Hepatocyte (in vitro differentiated cells): ENCODE measurements at regions not wholly inside any gene's neighbourhood (a gene's known extent, or its start where the extent isn't known, plus 50 kb on each side); places are given as distances from the start of the nearest gene placed in this dataset.
"Not testable (repeated sequence)": the region's sequence is repeated elsewhere in the genome, so short reads cannot be mapped to it uniquely, and the experiment has no call there.

ENCODE experiments used
- EZH2 ChIP-seq: fragments of 200-600 bp; sonication (generic); IDR thresholded peaks from 2 replicates; pipeline ENCODE4 v1.6.1; 2016; ENCODE audit warnings: antibody characterized with exemption, mild to moderate bottlenecking, borderline replicate concordance
- TF ChIP-seq, protein P1 (sequence below): fragments of 200-600 bp; sonication (generic); IDR thresholded peaks from 2 replicates; pipeline ENCODE4 v1.5.1; 2016; ENCODE audit warnings: antibody characterized with exemption, mild to moderate bottlenecking; ENCODE audit not compliant: poor library complexity

- TF ChIP-seq, protein P1, sequence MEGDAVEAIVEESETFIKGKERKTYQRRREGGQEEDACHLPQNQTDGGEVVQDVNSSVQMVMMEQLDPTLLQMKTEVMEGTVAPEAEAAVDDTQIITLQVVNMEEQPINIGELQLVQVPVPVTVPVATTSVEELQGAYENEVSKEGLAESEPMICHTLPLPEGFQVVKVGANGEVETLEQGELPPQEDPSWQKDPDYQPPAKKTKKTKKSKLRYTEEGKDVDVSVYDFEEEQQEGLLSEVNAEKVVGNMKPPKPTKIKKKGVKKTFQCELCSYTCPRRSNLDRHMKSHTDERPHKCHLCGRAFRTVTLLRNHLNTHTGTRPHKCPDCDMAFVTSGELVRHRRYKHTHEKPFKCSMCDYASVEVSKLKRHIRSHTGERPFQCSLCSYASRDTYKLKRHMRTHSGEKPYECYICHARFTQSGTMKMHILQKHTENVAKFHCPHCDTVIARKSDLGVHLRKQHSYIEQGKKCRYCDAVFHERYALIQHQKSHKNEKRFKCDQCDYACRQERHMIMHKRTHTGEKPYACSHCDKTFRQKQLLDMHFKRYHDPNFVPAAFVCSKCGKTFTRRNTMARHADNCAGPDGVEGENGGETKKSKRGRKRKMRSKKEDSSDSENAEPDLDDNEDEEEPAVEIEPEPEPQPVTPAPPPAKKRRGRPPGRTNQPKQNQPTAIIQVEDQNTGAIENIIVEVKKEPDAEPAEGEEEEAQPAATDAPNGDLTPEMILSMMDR, result not testable (repeated sequence)
- TF ChIP-seq EZH2, result not testable (repeated sequence)
Measured at GRCh38 chr16:18181028-18181427, 155.5 kb downstream of the NPIPA8 start.
